WTC11 (cell line): ENCODE measurements at regions not wholly inside any gene's neighbourhood (a gene's known extent, or its start where the extent isn't known, plus 50 kb on each side); places are given as distances from the start of the nearest gene placed in this dataset.

ENCODE experiments used
- ATAC-seq: fragments of 200-7000 bp; cut with Tn5 transposase; 2 replicates; pipeline ENCODE4 v1.10.0; 2021; ENCODE audit warnings: mild to moderate bottlenecking, moderate library complexity
- CTCF ChIA-PET: fragments of 300-600 bp; sonication (Branson Sonifier 250); formaldehyde crosslinking; loops from one replicate; lab custom pipeline; 2021; ENCODE audit warnings: antibody characterized with exemption; lab: Charles Lee
- POLR2A ChIA-PET: fragments of 350-600 bp; sonication (Branson Sonifier 250); formaldehyde crosslinking; loops from one replicate; lab custom pipeline; 2021; ENCODE audit warnings: antibody characterized with exemption; lab: Charles Lee
- DNase-seq: peaks from one replicate; pipeline ENCODE4 v3.0.0; 2021; ENCODE audit warnings: low spot score
- H3K27ac Mint-ChIP-seq: 2 replicates; pipeline ENCODE4 v1.8.0; 2021; ENCODE audit warnings: mixed read lengths
- H3K27me3 Mint-ChIP-seq: 2 replicates; pipeline ENCODE4 v1.8.0; 2021; ENCODE audit warnings: low read depth, mild to moderate bottlenecking, moderate library complexity, mixed read lengths
- H3K36me3 Mint-ChIP-seq: 2 replicates; pipeline ENCODE4 v1.8.0; 2021; ENCODE audit warnings: mixed read lengths
- H3K4me1 Mint-ChIP-seq: 2 replicates; pipeline ENCODE4 v1.8.0; 2022; ENCODE audit warnings: mixed read lengths
- H3K4me3 Mint-ChIP-seq: 2 replicates; pipeline ENCODE4 v1.8.0; 2021; ENCODE audit warnings: mild to moderate bottlenecking, moderate library complexity, mixed read lengths
- H3K9me3 Mint-ChIP-seq: 2 replicates; pipeline ENCODE4 v1.8.0; 2021; ENCODE audit warnings: mixed read lengths
- ATF1 ChIP-seq: sonication (generic); formaldehyde crosslinking; IDR thresholded peaks from 2 replicates; pipeline ENCODE4 v1.8.1; 2023; ENCODE audit warnings: mild to moderate bottlenecking, moderate library complexity, missing genetic modification reagents
- CDX4 ChIP-seq: fragments of 250-450 bp; sonication (Bioruptor Pico); IDR thresholded peaks from 2 replicates; pipeline ENCODE4 v1.9.0; 2021; ENCODE audit warnings: moderate library complexity, mild to moderate bottlenecking, inconsistent platforms, borderline replicate concordance
- ELF4 ChIP-seq: sonication (generic); formaldehyde crosslinking; IDR thresholded peaks from 2 replicates; pipeline ENCODE4 v1.8.1; 2022; ENCODE audit warnings: low read depth, mild to moderate bottlenecking, moderate library complexity, missing genetic modification reagents
- ESRRA ChIP-seq: sonication (generic); formaldehyde crosslinking; IDR thresholded peaks from 2 replicates; pipeline ENCODE4 v1.8.1; 2022; ENCODE audit warnings: mild to moderate bottlenecking, missing genetic modification reagents, borderline replicate concordance
- FOXJ3 ChIP-seq: sonication (generic); formaldehyde crosslinking; IDR thresholded peaks from 2 replicates; pipeline ENCODE4 v1.9.0; 2021; ENCODE audit warnings: missing genetic modification reagents, mild to moderate bottlenecking, borderline replicate concordance
- GRHL2 ChIP-seq: fragments of 250-450 bp; sonication (Bioruptor Pico); IDR thresholded peaks from 2 replicates; pipeline ENCODE4 v1.8.0; 2022; ENCODE audit warnings: mild to moderate bottlenecking, moderate library complexity; ENCODE audit not compliant: insufficient replicate concordance, severe bottlenecking
- GTF2I ChIP-seq: fragments of 250-450 bp; sonication (Bioruptor Pico); conservative IDR thresholded peaks from 2 replicates; pipeline ENCODE4 v1.4.0; 2021; ENCODE audit warnings: mild to moderate bottlenecking
- IRF2 ChIP-seq: sonication (generic); formaldehyde crosslinking; IDR thresholded peaks from 2 replicates; pipeline ENCODE4 v1.8.0; 2022; ENCODE audit warnings: low read depth, missing genetic modification reagents, borderline replicate concordance
- NR1H2 ChIP-seq: sonication (generic); formaldehyde crosslinking; IDR thresholded peaks from 2 replicates; pipeline ENCODE4 v1.9.0; 2021; ENCODE audit warnings: mild to moderate bottlenecking, moderate library complexity, missing genetic modification reagents
- ZNF121 ChIP-seq: sonication (generic); formaldehyde crosslinking; IDR thresholded peaks from 2 replicates; pipeline ENCODE4 v1.8.0; 2023; ENCODE audit warnings: missing genetic modification reagents
- ZNF138 ChIP-seq: sonication (generic); formaldehyde crosslinking; conservative IDR thresholded peaks from 2 replicates; pipeline ENCODE4 v1.8.1; 2022; ENCODE audit warnings: mild to moderate bottlenecking, moderate library complexity, missing genetic modification reagents
- ZNF317 ChIP-seq: sonication (generic); formaldehyde crosslinking; IDR thresholded peaks from 2 replicates; pipeline ENCODE4 v1.8.1; 2023; ENCODE audit warnings: low read depth, mild to moderate bottlenecking, moderate library complexity, missing genetic modification reagents, borderline replicate concordance
- ZNF396 ChIP-seq: fragments of 250-450 bp; sonication (Bioruptor Pico); IDR thresholded peaks from 2 replicates; pipeline ENCODE4 v1.8.0; 2021; ENCODE audit warnings: mild to moderate bottlenecking, moderate library complexity, borderline replicate concordance
- ZNF416 ChIP-seq: fragments of 250-450 bp; sonication (Bioruptor Pico); IDR thresholded peaks from 2 replicates; pipeline ENCODE4 v1.9.0; 2021; ENCODE audit warnings: mild to moderate bottlenecking, inconsistent platforms
- ZNF671 ChIP-seq: fragments of 250-450 bp; sonication (Bioruptor Pico); IDR thresholded peaks from 2 replicates; pipeline ENCODE4 v1.8.0; 2021; ENCODE audit warnings: mild to moderate bottlenecking
- TF ChIP-seq, protein P1 (sequence below): sonication (generic); formaldehyde crosslinking; IDR thresholded peaks from 2 replicates; pipeline ENCODE4 v1.8.1; 2023; ENCODE audit warnings: mild to moderate bottlenecking, missing genetic modification reagents, moderate library complexity
- TF ChIP-seq, protein P2 (sequence below): sonication (generic); formaldehyde crosslinking; IDR thresholded peaks from 2 replicates; pipeline ENCODE4 v1.8.0; 2022; ENCODE audit warnings: missing genetic modification reagents
- TF ChIP-seq, protein P3 (sequence below): fragments of 250-450 bp; sonication (Bioruptor Pico); IDR thresholded peaks from 2 replicates; pipeline ENCODE4 v1.8.0; 2021; ENCODE audit warnings: mild to moderate bottlenecking
- TF ChIP-seq, protein P4 (sequence below): sonication (generic); formaldehyde crosslinking; IDR thresholded peaks from 2 replicates; pipeline ENCODE4 v1.8.1; 2022; ENCODE audit warnings: missing genetic modification reagents, borderline replicate concordance
- TF ChIP-seq, protein P5 (sequence below): sonication (generic); formaldehyde crosslinking; IDR thresholded peaks from 2 replicates; pipeline ENCODE4 v1.8.0; 2022; ENCODE audit warnings: mild to moderate bottlenecking, missing genetic modification reagents
- TF ChIP-seq, protein P6 (sequence below): sonication (generic); formaldehyde crosslinking; conservative IDR thresholded peaks from 2 replicates; pipeline ENCODE4 v1.8.1; 2023; ENCODE audit warnings: mild to moderate bottlenecking, low read depth, missing genetic modification reagents, moderate library complexity

DNA sequence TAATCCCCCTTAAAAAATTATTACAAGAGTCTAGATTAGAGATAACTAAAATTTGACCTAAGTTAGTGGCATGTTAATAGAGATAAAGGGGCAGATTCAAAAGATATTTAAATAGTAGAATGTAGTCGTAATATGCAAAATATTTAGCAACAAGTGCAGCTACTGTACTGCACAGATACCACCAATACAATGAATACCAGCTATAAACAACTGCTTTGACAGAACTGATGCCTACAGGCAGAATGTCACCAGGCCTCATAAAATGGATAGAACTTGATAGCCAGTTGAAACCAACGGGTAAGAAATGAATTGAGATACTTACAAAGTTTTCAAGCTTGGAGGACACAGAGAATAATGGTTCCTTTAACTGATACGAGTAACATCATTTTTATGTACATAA lies 249.3 kb upstream of the VEPH1 start (continued):
- no peak for TF ChIP-seq ZNF671 (CRISPR knock-in tag)
- TF ChIP-seq GRHL2 (CRISPR knock-in tag), result no peak
- TF ChIP-seq ZNF138 (CRISPR knock-in tag), result no peak
- no peak for TF ChIP-seq ZNF317
- TF ChIP-seq, protein P1, sequence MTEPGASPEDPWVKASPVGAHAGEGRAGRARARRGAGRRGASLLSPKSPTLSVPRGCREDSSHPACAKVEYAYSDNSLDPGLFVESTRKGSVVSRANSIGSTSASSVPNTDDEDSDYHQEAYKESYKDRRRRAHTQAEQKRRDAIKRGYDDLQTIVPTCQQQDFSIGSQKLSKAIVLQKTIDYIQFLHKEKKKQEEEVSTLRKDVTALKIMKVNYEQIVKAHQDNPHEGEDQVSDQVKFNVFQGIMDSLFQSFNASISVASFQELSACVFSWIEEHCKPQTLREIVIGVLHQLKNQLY (CRISPR knock-in tag), result no peak
- TF ChIP-seq, all 79 proteins: peak for 0

- Mint-ChIP-seq H3K27me3 (no peaks in the 10 kb centered on the region), H3K9me3 (no peaks in the 10 kb centered on the region), H3K4me3 (no peak overlapping the region), H3K27ac (no peak overlapping the region), H3K36me3 (no peaks in the 10 kb centered on the region)
- no peak for TF ChIP-seq IRF2 (CRISPR knock-in tag)
- TF ChIP-seq ZNF317, result no peak
- TF ChIP-seq ESRRA, result no peak
- no peak for TF ChIP-seq ZNF396 (CRISPR knock-in tag)
- TF ChIP-seq, all 79 proteins: peak for 0
- CTCF ChIA-PET, result no interaction called here
- peaks cover 34% of the 10 kb centered on the region for H3K4me1 Mint-ChIP-seq
- no peak for DNase-seq
- POLR2A ChIA-PET, result no interaction called here
- ATAC-seq, result no peak
Observed at GRCh38 chr3:157751386-157751785, 248.2 kb upstream of the VEPH1 start.

DNA sequence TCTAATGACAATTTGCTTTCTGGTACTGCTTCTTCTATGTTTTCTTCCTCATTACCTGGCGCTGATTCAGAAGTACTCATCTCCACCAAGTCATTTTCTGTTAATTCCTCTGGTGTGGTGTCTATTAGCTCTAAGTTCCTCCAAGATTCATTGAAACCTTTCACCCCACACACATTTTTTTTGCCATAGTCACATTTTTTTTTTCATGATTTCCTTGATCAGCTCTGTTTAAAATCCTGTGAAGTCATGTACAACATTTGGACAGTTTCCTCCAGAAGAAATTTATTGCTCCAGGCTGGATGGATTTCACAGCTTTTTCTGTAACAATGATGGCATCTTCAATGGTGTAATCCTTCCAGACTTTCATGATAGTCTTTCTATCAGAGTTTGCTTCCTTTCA lies 243.2 kb upstream of the VEPH1 start:
- no peak overlapping the region for H3K4me3 Mint-ChIP-seq
- CTCF ChIA-PET, result no interaction called here
- H3K9me3 Mint-ChIP-seq, result peaks cover 31% of the 10 kb centered on the region
- DNase-seq (no peak), ATAC-seq (no peak)
- no peak overlapping the region for H3K27ac Mint-ChIP-seq
- no peak for TF ChIP-seq ZNF121
- TF ChIP-seq ATF1 (CRISPR knock-in tag), result no peak
- TF ChIP-seq, protein P2, sequence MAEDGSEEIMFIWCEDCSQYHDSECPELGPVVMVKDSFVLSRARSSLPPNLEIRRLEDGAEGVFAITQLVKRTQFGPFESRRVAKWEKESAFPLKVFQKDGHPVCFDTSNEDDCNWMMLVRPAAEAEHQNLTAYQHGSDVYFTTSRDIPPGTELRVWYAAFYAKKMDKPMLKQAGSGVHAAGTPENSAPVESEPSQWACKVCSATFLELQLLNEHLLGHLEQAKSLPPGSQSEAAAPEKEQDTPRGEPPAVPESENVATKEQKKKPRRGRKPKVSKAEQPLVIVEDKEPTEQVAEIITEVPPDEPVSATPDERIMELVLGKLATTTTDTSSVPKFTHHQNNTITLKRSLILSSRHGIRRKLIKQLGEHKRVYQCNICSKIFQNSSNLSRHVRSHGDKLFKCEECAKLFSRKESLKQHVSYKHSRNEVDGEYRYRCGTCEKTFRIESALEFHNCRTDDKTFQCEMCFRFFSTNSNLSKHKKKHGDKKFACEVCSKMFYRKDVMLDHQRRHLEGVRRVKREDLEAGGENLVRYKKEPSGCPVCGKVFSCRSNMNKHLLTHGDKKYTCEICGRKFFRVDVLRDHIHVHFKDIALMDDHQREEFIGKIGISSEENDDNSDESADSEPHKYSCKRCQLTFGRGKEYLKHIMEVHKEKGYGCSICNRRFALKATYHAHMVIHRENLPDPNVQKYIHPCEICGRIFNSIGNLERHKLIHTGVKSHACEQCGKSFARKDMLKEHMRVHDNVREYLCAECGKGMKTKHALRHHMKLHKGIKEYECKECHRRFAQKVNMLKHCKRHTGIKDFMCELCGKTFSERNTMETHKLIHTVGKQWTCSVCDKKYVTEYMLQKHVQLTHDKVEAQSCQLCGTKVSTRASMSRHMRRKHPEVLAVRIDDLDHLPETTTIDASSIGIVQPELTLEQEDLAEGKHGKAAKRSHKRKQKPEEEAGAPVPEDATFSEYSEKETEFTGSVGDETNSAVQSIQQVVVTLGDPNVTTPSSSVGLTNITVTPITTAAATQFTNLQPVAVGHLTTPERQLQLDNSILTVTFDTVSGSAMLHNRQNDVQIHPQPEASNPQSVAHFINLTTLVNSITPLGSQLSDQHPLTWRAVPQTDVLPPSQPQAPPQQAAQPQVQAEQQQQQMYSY (CRISPR knock-in tag), result no peak
- no peak for TF ChIP-seq NR1H2 (CRISPR knock-in tag)
- no peak for TF ChIP-seq FOXJ3 (CRISPR knock-in tag)
- TF ChIP-seq, protein P1 (CRISPR knock-in tag), result no peak
- no peak for TF ChIP-seq ELF4 (CRISPR knock-in tag)
- TF ChIP-seq, protein P3, sequence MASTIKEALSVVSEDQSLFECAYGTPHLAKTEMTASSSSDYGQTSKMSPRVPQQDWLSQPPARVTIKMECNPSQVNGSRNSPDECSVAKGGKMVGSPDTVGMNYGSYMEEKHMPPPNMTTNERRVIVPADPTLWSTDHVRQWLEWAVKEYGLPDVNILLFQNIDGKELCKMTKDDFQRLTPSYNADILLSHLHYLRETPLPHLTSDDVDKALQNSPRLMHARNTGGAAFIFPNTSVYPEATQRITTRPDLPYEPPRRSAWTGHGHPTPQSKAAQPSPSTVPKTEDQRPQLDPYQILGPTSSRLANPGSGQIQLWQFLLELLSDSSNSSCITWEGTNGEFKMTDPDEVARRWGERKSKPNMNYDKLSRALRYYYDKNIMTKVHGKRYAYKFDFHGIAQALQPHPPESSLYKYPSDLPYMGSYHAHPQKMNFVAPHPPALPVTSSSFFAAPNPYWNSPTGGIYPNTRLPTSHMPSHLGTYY, result no peak
- TF ChIP-seq ZNF416 (CRISPR knock-in tag), result no peak
- TF ChIP-seq, protein P4, sequence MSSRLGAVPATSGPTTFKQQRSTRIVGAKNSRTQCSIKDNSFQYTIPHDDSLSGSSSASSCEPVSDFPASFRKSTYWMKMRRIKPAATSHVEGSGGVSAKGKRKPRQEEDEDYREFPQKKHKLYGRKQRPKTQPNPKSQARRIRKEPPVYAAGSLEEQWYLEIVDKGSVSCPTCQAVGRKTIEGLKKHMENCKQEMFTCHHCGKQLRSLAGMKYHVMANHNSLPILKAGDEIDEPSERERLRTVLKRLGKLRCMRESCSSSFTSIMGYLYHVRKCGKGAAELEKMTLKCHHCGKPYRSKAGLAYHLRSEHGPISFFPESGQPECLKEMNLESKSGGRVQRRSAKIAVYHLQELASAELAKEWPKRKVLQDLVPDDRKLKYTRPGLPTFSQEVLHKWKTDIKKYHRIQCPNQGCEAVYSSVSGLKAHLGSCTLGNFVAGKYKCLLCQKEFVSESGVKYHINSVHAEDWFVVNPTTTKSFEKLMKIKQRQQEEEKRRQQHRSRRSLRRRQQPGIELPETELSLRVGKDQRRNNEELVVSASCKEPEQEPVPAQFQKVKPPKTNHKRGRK (CRISPR knock-in tag), result no peak
- TF ChIP-seq CDX4 (CRISPR knock-in tag), result no peak
- TF ChIP-seq, protein P5, sequence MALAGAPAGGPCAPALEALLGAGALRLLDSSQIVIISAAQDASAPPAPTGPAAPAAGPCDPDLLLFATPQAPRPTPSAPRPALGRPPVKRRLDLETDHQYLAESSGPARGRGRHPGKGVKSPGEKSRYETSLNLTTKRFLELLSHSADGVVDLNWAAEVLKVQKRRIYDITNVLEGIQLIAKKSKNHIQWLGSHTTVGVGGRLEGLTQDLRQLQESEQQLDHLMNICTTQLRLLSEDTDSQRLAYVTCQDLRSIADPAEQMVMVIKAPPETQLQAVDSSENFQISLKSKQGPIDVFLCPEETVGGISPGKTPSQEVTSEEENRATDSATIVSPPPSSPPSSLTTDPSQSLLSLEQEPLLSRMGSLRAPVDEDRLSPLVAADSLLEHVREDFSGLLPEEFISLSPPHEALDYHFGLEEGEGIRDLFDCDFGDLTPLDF (CRISPR knock-in tag), result no peak
- no peak for TF ChIP-seq GTF2I (CRISPR knock-in tag)
- TF ChIP-seq, protein P6, sequence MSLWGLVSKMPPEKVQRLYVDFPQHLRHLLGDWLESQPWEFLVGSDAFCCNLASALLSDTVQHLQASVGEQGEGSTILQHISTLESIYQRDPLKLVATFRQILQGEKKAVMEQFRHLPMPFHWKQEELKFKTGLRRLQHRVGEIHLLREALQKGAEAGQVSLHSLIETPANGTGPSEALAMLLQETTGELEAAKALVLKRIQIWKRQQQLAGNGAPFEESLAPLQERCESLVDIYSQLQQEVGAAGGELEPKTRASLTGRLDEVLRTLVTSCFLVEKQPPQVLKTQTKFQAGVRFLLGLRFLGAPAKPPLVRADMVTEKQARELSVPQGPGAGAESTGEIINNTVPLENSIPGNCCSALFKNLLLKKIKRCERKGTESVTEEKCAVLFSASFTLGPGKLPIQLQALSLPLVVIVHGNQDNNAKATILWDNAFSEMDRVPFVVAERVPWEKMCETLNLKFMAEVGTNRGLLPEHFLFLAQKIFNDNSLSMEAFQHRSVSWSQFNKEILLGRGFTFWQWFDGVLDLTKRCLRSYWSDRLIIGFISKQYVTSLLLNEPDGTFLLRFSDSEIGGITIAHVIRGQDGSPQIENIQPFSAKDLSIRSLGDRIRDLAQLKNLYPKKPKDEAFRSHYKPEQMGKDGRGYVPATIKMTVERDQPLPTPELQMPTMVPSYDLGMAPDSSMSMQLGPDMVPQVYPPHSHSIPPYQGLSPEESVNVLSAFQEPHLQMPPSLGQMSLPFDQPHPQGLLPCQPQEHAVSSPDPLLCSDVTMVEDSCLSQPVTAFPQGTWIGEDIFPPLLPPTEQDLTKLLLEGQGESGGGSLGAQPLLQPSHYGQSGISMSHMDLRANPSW, result no peak
- TF ChIP-seq ZNF671 (CRISPR knock-in tag), result no peak
- TF ChIP-seq GRHL2 (CRISPR knock-in tag), result no peak
- POLR2A ChIA-PET, result no interaction called here
- 0 out of 2 replicates have a peak, but pooled peaks cover 3% of the 10 kb centered on the region for H3K36me3 Mint-ChIP-seq
- no peaks in the 10 kb centered on the region for H3K4me1 Mint-ChIP-seq
- H3K27me3 Mint-ChIP-seq, result no peaks in the 10 kb centered on the region
